COLO668 (cell line): ENCODE measurements at regions not wholly inside any gene's neighbourhood (a gene's known extent, or its start where the extent isn't known, plus 50 kb on each side); places are given as distances from the start of the nearest gene placed in this dataset.
"Not testable (repeated sequence)": the region's sequence is repeated elsewhere in the genome, so short reads cannot be mapped to it uniquely, and the experiment has no call there.

Experiments
- DNase-seq: peaks from one replicate; lab custom pipeline; 2025; ENCODE audit not compliant: unreplicated experiment; lab: John Stamatoyannopoulos, UW

DNA sequence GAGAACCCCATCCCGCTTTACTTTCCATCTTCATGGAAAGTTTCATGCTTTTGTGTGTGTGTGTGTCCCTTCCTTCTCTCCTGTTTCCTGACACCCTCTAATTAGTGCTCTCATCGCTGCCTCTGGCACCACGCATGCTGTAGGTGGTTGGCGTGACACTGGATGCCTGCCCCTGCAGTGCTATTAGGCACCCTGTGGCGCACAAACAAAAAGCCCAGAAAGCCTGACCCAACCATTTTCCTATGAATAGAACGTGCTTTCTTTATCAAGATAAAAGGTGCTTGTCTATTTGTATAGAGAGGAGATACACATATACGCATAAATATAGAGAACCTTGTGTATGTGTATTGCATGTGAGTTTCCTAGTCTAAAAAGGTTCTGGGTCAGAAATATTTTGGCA is 120.8 kb upstream of the CDCA7L start:
- no peak for DNase-seq

GRCh38 chr7:22064816-22065215 is 119.1 kb upstream of the CDCA7L start:
- DNase-seq = no peak

DNA sequence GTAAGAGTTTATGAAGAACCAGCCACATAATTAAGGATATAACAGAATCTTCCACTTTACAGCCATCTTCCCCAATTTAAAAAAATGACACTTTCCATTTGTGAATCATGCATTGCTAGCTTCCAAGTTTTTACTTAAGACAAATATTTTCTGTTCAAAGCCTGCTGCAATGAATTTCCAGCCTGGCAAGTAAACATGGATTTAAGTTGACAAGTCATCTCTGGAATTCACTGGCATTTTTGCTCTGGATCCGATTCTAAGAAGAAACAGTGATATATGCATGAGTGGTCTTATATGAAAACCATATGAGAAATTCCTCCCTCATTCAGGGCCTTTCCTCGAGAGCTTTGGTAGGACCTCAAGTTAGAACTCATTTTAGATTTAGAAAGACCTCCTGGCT is 116.1 kb upstream of the CDCA7L start:
- DNase-seq = no peak

- no peak for DNase-seq
Observed at GRCh38 chr7:22060863-22061262, 115.2 kb upstream of the CDCA7L start.

DNA sequence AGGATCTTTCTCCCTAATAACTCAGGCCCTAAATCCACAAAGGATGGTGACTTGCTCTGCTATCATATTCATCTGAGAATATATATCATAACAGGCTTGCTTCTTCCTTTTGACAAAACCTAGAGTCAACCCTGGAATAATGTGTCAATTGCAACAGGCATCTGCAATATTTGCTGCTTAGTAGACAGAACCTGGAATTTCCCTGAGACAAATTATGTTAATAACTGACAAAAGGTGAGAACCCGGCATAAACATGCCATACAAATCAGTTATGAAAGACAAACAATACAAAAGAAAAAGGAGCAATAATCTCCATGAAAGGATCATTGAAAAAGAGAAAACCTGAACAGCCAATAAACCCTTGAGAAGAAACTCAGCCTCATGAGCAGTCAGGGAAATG is 114.5 kb upstream of the CDCA7L start:
- DNase-seq = no peak

GRCh38 chr7:22055226-22055625 is 109.5 kb upstream of the CDCA7L start:
- no peak for DNase-seq

DNA sequence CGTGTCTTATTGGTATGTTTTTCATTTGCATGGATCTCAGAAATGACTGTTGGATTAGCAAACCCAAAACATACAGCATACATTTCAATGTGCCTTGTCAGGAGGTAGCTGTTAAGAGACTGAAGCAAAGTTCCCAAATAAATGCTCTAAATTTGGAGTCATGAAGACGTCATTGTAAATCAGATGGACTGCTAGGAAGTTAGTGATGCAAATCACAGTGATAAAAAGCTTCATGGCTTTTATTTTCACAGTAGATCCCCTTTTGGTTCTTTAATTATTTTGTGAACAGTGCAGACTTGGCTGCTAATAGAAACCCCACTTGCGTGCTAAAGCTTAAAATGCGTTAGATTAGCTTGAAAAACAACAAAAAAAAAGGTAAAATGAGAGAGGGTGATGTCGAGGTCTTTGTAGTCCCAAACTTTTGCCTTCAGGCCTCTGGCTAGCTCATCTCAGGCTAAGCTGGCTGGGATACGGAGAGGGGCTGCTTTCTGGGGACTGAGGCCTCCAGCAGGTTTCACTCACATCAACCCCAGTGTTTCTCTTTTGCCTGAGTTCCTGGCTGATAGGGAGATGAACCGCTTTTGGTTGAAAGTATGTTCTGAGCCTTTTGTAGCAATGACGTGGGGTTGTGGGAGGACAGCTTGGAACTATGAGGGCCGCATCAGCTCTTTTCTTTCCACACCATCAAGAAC is 107.1 kb upstream of the CDCA7L start:
- DNase-seq = no peak

DNA sequence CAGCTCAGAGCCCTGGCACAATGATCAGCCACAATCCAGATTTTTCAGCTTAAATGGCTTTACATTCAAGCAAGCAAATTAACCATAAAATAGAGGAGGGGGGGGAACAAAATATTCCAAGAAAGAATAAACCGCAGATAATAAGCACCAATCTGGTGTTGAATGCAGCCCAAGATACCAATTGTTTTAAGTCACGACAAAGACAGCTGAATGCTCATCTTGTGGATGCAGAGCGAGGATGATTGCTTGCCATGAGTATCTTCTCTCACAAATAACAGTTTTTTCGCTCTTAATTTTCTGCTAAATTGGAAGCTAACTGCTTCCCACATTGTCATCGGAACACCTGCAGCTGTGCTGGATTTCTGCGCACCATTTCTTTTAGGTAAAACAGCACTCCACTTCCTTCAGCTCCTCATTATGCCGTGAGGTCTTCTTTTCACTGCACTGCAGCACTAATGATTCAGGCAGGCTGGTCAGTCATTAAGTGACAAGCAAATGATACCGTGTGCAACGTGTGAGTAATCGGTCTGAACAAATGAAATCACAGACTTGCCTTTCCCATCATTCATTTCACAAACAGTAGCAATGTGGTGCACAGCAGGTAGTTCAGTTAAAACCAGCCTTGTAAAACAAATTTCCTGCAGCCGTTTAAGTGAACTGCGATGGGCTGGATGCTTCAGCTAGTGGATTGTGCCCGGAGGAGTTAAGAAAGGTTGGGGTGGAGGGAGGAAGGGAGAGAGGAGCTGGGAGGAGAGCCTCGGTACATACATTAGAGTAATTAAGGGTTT is 106.4 kb upstream of the CDCA7L start:
- no peak for DNase-seq

GRCh38 chr7:22049766-22050500 is 104.2 kb upstream of the CDCA7L start:
- no peak for DNase-seq

DNA sequence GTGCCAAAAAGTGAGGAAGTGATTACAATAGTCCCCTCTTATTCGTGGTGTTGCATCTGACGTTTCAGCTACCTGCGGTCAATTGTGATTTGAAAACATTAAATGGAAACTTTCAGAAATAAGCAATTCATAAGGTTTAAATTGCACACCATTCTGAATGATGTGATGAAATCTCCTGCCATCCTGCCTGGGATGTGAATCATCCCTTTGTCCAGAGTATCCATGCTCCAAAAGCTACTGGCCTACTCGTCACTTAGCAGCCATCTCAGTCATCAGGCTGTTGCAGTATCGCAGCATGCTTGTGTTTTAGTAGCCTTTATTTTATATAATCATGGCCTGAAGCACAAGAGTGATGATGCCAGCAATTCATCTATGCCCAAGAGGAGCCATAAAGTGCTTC is 97.7 kb upstream of the CDCA7L start:
- DNase-seq = no peak

DNA sequence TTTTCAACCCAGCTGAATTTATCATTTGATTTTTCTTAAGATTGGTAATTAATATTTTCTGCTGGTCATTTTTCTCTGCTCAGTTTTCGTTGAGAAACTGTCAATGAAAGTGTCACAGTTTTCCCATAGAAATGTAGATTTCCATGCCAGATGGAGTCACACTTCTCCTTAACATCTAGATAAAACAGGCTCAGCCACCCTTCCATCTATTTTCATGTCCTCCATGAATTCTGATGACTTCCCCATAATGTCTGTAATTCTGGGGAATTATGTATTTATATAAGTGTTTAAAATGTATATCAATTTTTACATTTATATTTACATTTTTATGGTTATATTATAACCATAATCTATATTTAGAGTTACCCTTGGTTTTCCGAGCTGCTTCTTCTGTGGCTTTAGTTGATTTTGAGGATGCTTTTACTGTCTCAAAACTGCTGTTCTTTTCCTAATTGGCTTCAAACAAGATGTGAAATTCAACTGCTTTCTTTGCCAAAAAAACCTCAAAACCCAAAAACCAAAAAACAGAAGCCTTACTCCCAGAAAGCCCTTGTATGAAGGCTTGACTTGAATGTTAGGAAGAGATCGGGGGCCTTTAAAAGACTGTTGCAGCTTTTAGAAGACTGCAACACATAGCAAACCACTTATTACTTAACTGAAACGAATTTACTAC is 95.4 kb upstream of the CDCA7L start:
- DNase-seq = no peak

- DNase-seq = no peak
Observed at GRCh38 chr7:22039670-22040069, 94.0 kb upstream of the CDCA7L start.

DNA sequence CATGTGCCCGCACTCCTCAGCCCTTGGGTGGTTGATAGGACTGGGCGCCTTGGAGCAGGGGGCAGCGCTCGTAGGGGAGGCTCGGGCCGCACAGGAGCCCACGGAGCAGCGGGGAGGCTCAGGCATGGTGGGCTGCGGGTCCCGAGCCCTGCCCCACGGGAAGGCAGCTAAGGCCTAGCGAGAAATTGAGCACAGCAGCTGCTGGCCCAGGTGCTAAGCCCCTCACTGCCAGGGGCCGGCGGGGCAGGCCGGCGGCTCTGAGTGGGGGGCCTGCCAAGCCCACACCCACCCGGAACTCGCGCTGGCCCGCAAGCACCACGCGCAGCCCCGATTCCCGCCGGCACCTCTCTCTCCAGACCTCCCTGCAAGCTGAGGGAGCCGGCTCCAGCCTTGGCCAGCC is 86.7 kb upstream of the CDCA7L start:
- DNase-seq = not testable (repeated sequence)

GRCh38 chr7:22028656-22029055 is 83.0 kb upstream of the CDCA7L start:
- not testable (repeated sequence) for DNase-seq

DNA sequence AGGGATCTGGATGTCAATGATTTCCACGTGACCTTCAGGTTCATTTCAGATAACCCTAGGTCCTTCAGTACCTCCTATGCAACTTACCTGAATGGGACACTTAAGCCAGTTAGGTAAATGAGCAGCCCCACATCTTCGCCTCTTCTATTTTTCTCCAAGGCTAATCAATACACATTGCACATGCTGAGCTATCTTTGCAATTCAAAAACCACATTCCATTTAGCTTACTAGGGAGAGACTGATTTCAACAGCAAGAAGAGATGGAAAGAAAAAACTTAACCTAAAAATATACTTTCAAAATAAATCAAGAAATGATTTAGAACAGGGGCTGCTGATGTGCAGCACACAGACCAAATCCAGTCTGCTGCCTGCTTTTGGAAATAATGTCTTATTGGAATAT is 81.8 kb upstream of the CDCA7L start:
- no peak for DNase-seq

GRCh38 chr7:22025983-22026382 is 80.3 kb upstream of the CDCA7L start:
- no peak for DNase-seq

DNA sequence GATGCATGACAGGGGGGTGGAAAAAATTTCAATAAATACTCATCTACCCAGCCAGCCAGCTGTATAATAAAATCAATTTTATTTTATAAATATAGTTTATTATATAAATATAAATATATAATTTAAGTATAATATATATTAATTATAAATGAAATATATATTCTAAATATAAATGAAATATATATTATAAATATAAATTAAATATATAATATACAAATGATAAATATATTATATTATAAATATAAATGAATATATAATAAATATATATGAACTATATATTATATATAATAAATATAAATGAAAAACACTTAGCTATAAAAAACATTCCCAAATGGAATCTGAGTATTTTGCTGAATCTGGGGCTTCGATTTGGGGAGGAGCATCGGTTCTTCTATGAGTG is 79.4 kb upstream of the CDCA7L start:
- DNase-seq = no peak

GRCh38 chr7:22019931-22020330 is 74.2 kb upstream of the CDCA7L start:
- DNase-seq = no peak

DNA sequence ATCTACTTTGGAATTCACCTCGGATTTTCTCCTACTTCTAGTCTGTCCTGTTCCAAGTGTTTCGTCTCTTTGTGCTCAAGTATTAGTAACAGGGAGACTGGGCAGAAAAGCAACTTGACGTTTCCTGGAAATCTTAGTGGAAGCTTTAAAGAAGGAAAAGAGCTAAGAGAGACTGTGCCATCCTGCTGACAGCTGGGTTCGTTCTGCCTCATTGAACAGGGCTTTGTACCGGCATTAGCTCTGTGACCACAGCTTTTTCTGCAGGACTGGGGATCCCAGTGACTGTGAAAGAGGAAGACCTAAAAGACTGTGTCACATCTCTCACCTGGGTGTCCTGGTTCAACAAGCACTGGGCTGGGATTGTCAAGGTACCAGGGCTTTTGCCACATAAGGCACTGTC is 70.8 kb upstream of the CDCA7L start:
- DNase-seq = peak; percentile 75

- no peak for DNase-seq
Observed at GRCh38 chr7:22013711-22014110, 68.0 kb upstream of the CDCA7L start.

DNA sequence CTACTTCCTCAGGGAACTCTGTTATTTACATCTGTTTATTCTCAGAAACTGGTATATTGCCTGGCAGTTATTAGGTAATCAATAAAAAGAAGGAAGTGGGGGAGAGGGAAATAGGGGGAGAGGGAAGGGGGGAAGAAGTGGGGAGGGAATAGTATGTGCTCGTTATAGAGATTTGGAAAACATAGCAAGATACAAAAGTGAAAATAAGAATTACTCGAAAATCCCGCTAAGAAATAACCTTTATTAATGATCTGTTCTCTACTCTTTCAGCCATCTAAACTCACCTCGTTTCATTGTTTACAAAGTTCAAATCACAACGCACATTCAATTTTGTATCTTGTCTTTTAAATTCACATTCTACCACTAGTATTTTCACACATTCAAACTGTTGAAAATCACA is 63.0 kb upstream of the CDCA7L start:
- no peak for DNase-seq
